GM12878 (cell line): ENCODE measurements at regions not wholly inside any gene's neighbourhood (a gene's known extent, or its start where the extent isn't known, plus 50 kb on each side); places are given as distances from the start of the nearest gene placed in this dataset.

ENCODE experiments used
- ATAC-seq: fragments of 200-7000 bp; cut with Tn5 transposase; 3 replicates; pipeline ENCODE4 v1.9.1; 2020; ENCODE audit warnings: mild to moderate bottlenecking, moderate library complexity
- BruUV-seq: library from RNA; stranded (reverse); fragments of 400-500 nt; replicated peaks from 2 replicates; lab custom pipeline; 2021; lab: Mats Ljungman, UMichigan
- CTCF ChIA-PET: fragments of 300-600 bp; sonication (Branson Sonifier 250); formaldehyde crosslinking; extraction: SDS; loops from one replicate; lab custom pipeline; 2021; ENCODE audit warnings: inconsistent platforms; lab: Yijun Ruan, JAX
- POLR2A ChIA-PET: fragments of 350-600 bp; formaldehyde crosslinking; extraction: SDS; loops from one replicate; lab custom pipeline; 2021; ENCODE audit warnings: inconsistent platforms; lab: Charles Lee
- RAD21 ChIA-PET: fragments of 300-600 bp; sonication (Branson Sonifier 250); formaldehyde crosslinking; loops from one replicate; lab custom pipeline; 2023; ENCODE audit warnings: antibody characterized with exemption; ENCODE audit not compliant: unreplicated experiment; lab: Charles Lee
- SMC1A ChIA-PET: fragments of 300-600 bp; sonication (Branson Sonifier 250); formaldehyde crosslinking; loops from one replicate; lab custom pipeline; 2023; ENCODE audit not compliant: unreplicated experiment, uncharacterized antibody; lab: Charles Lee
- DNase-seq: peaks from one replicate; pipeline ENCODE4 v3.0.0-alpha.2; 2011; ENCODE audit warnings: low read depth, low spot score
- FAIRE-seq: peaks from 3 replicates; lab custom pipeline; 2011; peaks lifted over from hg19 to GRCh38; lab: Jason Lieb, UNC
- H2AFZ ChIP-seq: 2 replicates; pipeline ENCODE4 v1.6.0; 2011; ENCODE audit warnings: low read depth, low read length, control low read depth; ENCODE audit not compliant: control insufficient read depth
- H3K27ac ChIP-seq: 2 replicates; pipeline ENCODE4 v1.5.1; 2011; ENCODE audit warnings: control low read depth; ENCODE audit not compliant: control insufficient read depth, insufficient read depth
- H3K27me3 ChIP-seq, 2 experiments: replicated peaks in 1 of 2; 2 replicates each; pipeline versions ENCODE4 v1.6.0 to v1.6.1; 2011; ENCODE audit warnings: low read length in 1 of 2; ENCODE audit not compliant: control insufficient read depth in 2 of 2, insufficient read depth in 2 of 2
- H3K36me3 ChIP-seq, 2 experiments: 2 replicates each; pipeline ENCODE4 v1.5.1; 2011; ENCODE audit warnings: low read length in 1 of 2; ENCODE audit not compliant: control insufficient read depth in 2 of 2, insufficient read depth in 2 of 2
- H3K4me1 ChIP-seq: 2 replicates; pipeline ENCODE4 v1.6.1; 2011; ENCODE audit warnings: mild to moderate bottlenecking, low read length, moderate library complexity, mixed read lengths; ENCODE audit not compliant: control insufficient read depth, insufficient read depth
- H3K4me2 ChIP-seq: 2 replicates; pipeline ENCODE4 v1.6.0; 2011; ENCODE audit warnings: control low read depth; ENCODE audit not compliant: control insufficient read depth, insufficient read depth
- H3K4me3 ChIP-seq: fragments of 200-600 bp; sonication (generic); 2 replicates; pipeline ENCODE4 v1.5.1; 2016
- H3K79me2 ChIP-seq: 2 replicates; pipeline ENCODE4 v1.6.0; 2011; ENCODE audit warnings: low read length; ENCODE audit not compliant: control insufficient read depth, insufficient read depth
- H3K9ac ChIP-seq: 2 replicates; pipeline ENCODE4 v1.8.0; 2011; ENCODE audit warnings: low read length, control low read depth, mixed read lengths; ENCODE audit not compliant: control insufficient read depth, insufficient read depth
- H3K9me3 ChIP-seq: replicated peaks from 3 replicates; pipeline ENCODE4 v1.5.1; 2011; ENCODE audit warnings: mild to moderate bottlenecking, low read length; ENCODE audit not compliant: control insufficient read depth, insufficient read depth
- H4K20me1 ChIP-seq: 2 replicates; pipeline ENCODE4 v1.6.0; 2011; ENCODE audit not compliant: control insufficient read depth, insufficient read depth
- BRCA1 ChIP-seq: IDR thresholded peaks from 2 replicates; pipeline ENCODE4 v1.6.1; 2011; ENCODE audit warnings: low read depth, low read length, improper control_type of control experiment
- CBFB ChIP-seq: IDR thresholded peaks from 2 replicates; pipeline ENCODE4 v1.6.1; 2016; ENCODE audit warnings: antibody characterized with exemption, low read depth
- ETV6 ChIP-seq, 2 experiments: fragments of 450-650 bp in 1 of 2; IDR thresholded peaks in 1 of 2; conservative IDR thresholded peaks in 1 of 2; 2 replicates each; pipeline ENCODE4 v1.6.1; 2014; ENCODE audit warnings: antibody characterized with exemption in 1 of 2, borderline replicate concordance in 1 of 2, low read depth in 1 of 2, mild to moderate bottlenecking in 1 of 2, moderate library complexity in 1 of 2
- GABPA ChIP-seq: IDR thresholded peaks from 2 replicates; pipeline ENCODE4 v1.6.1; 2014; ENCODE audit warnings: antibody characterized with exemption, low read depth, mild to moderate bottlenecking, inconsistent platforms
- GATAD2B ChIP-seq: fragments of 450-650 bp; conservative IDR thresholded peaks from 2 replicates; pipeline ENCODE4 v1.6.1; 2017; ENCODE audit warnings: low read depth, mild to moderate bottlenecking, moderate library complexity
- IRF4 ChIP-seq: IDR thresholded peaks from 2 replicates; pipeline ENCODE4 v1.6.1; 2011; ENCODE audit warnings: low read depth, low read length
- JUND ChIP-seq: IDR thresholded peaks from 2 replicates; pipeline ENCODE4 v1.6.1; 2012; ENCODE audit warnings: low read depth, mild to moderate bottlenecking, low read length, improper control_type of control experiment, moderate library complexity
- KDM1A ChIP-seq: fragments of 200-600 bp; sonication (generic); IDR thresholded peaks from 2 replicates; pipeline ENCODE4 v1.6.1; 2016; ENCODE audit warnings: borderline replicate concordance
- MEF2B ChIP-seq: fragments of 450-650 bp; IDR thresholded peaks from 2 replicates; pipeline ENCODE4 v1.6.1; 2018; ENCODE audit warnings: mild to moderate bottlenecking, moderate library complexity; ENCODE audit not compliant: partially characterized antibody, poor library complexity, severe bottlenecking
- MXI1 ChIP-seq: fragments of 150-350 bp; IDR thresholded peaks from 2 replicates; pipeline ENCODE4 v1.6.1; 2011; ENCODE audit warnings: low read depth, mild to moderate bottlenecking, inconsistent platforms, low read length, improper control_type of control experiment
- NRF1 ChIP-seq: conservative IDR thresholded peaks from 2 replicates; pipeline ENCODE4 v1.6.1; 2011; ENCODE audit warnings: mild to moderate bottlenecking, low read depth, low read length, improper control_type of control experiment
- PAX8 ChIP-seq: fragments of 450-650 bp; IDR thresholded peaks from 2 replicates; pipeline ENCODE4 v1.6.1; 2017; ENCODE audit warnings: mild to moderate bottlenecking, moderate library complexity
- POU2F2 ChIP-seq: IDR thresholded peaks from 3 replicates; pipeline ENCODE4 v1.6.1; 2011; ENCODE audit warnings: low read depth, mild to moderate bottlenecking, low read length, borderline replicate concordance
- SMC3 ChIP-seq: IDR thresholded peaks from 2 replicates; pipeline ENCODE4 v1.6.1; 2011; ENCODE audit warnings: low read length, improper control_type of control experiment, borderline replicate concordance
- WGBS: methylation state at CpG from one replicate; pipeline ENCODE4 v1.1.6; 2016; ENCODE audit warnings: low lambda C conversion rate; ENCODE audit not compliant: insufficient replicate concordance, insufficient coverage; ENCODE audit errors: missing lambda C conversion rate; 5-methylcytosine and 5-hydroxymethylcytosine counted together
- in situ Hi-C: fragments of 300-500 bp; cut with MboI; formaldehyde crosslinking; loops from 9 replicates; pipeline ENCODE4 v1.14.3; 2018; ENCODE audit warnings: mixed read lengths
- intact Hi-C: fragments of 100-400 bp; cut with micrococcal nuclease; formaldehyde crosslinking; loops from one replicate; pipeline ENCODE4 v1.14.2; 2022; ENCODE audit not compliant: unreplicated experiment
- TF ChIP-seq, protein P1 (sequence below): IDR thresholded peaks from 2 replicates; pipeline ENCODE4 v1.6.1; 2012; ENCODE audit warnings: low read depth, low read length, improper control_type of control experiment
- TF ChIP-seq, protein P2 (sequence below): IDR thresholded peaks from 2 replicates; pipeline ENCODE4 v1.6.1; 2011; ENCODE audit warnings: borderline replicate concordance, low read depth, mild to moderate bottlenecking, moderate library complexity, low read length; ENCODE audit not compliant: insufficient read depth, poor library complexity, severe bottlenecking
- TF ChIP-seq, protein P3 (sequence below): fragments of 450-650 bp; IDR thresholded peaks from 2 replicates; pipeline ENCODE4 v1.6.1; 2017; ENCODE audit warnings: mild to moderate bottlenecking, low read depth, inconsistent platforms; ENCODE audit not compliant: poor library complexity, severe bottlenecking
- TF ChIP-seq, protein P4 (sequence below): fragments of 150-350 bp; IDR thresholded peaks from 2 replicates; pipeline ENCODE4 v1.6.1; 2016; ENCODE audit warnings: low read depth, low read length

DNA sequence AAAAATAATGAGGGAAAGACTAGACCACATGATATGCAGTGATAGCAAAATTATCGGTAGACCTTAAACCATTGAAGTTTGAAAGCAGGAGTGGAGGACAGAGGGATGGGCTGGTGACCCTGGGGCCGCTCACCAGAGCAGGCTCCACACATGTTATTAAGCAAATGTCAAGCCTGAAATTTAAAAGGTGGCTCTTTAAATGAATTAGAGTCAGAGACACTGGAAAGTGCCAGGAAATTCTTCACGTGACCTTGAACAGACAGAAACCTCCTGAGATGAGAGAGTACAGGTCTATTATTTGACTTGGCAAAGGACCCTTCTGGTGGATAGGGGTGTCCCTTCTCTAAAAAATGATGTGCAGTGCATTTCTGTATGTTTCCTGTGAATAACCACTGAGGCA lies 111.0 kb upstream of the CPEB4 start:
- ATAC-seq: no peak
- WGBS: 99% methylated on average over 3 of the region's 3 CpGs
- intact Hi-C loops (no loop called here), in situ Hi-C loops (no loop called here)
- SMC1A ChIA-PET: interaction anchor here (1.4 kb wide), 1 partner anchor 9 kb away, joined by 6 read pairs; no protein-coding TSS in a partner anchor
- BruUV-seq: no TSS peak
- no peaks in the 10 kb centered on the region for H3K27me3 ChIP-seq
- H4K20me1 ChIP-seq: no peaks in the 10 kb centered on the region
- H3K27ac ChIP-seq: no peak overlapping the region
- H3K4me2 ChIP-seq: no peak overlapping the region
- CTCF ChIA-PET: interaction anchor here (1.4 kb wide), 1 partner anchor 11 kb away, joined by 5 read pairs; no protein-coding TSS in a partner anchor
- DNase-seq: no peak
- no peaks in the 10 kb centered on the region for H3K9me3 ChIP-seq
- no peak overlapping the region for H2AFZ ChIP-seq
- no peaks in the 10 kb centered on the region for H3K79me2 ChIP-seq
- H3K4me3 ChIP-seq: no peak overlapping the region
- no peak overlapping the region for H3K9ac ChIP-seq
- POLR2A ChIA-PET: no interaction called here
- peaks cover 11% of the 10 kb centered on the region for H3K4me1 ChIP-seq
- RAD21 ChIA-PET: no interaction called here
- H3K36me3 ChIP-seq: no peaks in the 10 kb centered on the region
- no peak for FAIRE-seq
- TF ChIP-seq, protein P1, sequence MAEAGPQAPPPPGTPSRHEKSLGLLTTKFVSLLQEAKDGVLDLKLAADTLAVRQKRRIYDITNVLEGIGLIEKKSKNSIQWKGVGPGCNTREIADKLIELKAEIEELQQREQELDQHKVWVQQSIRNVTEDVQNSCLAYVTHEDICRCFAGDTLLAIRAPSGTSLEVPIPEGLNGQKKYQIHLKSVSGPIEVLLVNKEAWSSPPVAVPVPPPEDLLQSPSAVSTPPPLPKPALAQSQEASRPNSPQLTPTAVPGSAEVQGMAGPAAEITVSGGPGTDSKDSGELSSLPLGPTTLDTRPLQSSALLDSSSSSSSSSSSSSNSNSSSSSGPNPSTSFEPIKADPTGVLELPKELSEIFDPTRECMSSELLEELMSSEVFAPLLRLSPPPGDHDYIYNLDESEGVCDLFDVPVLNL: no peak
- no peak for TF ChIP-seq IRF4
- TF ChIP-seq GATAD2B: no peak
- TF ChIP-seq ETV6 (conservative IDR thresholded peaks at IDR 0.05 in 1 of 2, IDR thresholded peaks at IDR 0.05 in 1 of 2; ENCODE audit: borderline replicate concordance in 1 of 2, low read depth in 1 of 2): no peak
- TF ChIP-seq POU2F2: no peak
- TF ChIP-seq, protein P2, sequence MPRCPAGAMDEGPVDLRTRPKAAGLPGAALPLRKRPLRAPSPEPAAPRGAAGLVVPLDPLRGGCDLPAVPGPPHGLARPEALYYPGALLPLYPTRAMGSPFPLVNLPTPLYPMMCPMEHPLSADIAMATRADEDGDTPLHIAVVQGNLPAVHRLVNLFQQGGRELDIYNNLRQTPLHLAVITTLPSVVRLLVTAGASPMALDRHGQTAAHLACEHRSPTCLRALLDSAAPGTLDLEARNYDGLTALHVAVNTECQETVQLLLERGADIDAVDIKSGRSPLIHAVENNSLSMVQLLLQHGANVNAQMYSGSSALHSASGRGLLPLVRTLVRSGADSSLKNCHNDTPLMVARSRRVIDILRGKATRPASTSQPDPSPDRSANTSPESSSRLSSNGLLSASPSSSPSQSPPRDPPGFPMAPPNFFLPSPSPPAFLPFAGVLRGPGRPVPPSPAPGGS: no peak
- no peak for TF ChIP-seq BRCA1
- TF ChIP-seq SMC3: no peak
- TF ChIP-seq, protein P3, sequence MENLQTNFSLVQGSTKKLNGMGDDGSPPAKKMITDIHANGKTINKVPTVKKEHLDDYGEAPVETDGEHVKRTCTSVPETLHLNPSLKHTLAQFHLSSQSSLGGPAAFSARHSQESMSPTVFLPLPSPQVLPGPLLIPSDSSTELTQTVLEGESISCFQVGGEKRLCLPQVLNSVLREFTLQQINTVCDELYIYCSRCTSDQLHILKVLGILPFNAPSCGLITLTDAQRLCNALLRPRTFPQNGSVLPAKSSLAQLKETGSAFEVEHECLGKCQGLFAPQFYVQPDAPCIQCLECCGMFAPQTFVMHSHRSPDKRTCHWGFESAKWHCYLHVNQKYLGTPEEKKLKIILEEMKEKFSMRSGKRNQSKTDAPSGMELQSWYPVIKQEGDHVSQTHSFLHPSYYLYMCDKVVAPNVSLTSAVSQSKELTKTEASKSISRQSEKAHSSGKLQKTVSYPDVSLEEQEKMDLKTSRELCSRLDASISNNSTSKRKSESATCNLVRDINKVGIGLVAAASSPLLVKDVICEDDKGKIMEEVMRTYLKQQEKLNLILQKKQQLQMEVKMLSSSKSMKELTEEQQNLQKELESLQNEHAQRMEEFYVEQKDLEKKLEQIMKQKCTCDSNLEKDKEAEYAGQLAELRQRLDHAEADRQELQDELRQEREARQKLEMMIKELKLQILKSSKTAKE: no peak
- no peak for TF ChIP-seq KDM1A
- TF ChIP-seq GABPA: no peak
- no peak for TF ChIP-seq MEF2B
- no peak for TF ChIP-seq MXI1
- TF ChIP-seq CBFB: no peak
- TF ChIP-seq PAX8: no peak
- no peak for TF ChIP-seq JUND
- TF ChIP-seq, protein P4, sequence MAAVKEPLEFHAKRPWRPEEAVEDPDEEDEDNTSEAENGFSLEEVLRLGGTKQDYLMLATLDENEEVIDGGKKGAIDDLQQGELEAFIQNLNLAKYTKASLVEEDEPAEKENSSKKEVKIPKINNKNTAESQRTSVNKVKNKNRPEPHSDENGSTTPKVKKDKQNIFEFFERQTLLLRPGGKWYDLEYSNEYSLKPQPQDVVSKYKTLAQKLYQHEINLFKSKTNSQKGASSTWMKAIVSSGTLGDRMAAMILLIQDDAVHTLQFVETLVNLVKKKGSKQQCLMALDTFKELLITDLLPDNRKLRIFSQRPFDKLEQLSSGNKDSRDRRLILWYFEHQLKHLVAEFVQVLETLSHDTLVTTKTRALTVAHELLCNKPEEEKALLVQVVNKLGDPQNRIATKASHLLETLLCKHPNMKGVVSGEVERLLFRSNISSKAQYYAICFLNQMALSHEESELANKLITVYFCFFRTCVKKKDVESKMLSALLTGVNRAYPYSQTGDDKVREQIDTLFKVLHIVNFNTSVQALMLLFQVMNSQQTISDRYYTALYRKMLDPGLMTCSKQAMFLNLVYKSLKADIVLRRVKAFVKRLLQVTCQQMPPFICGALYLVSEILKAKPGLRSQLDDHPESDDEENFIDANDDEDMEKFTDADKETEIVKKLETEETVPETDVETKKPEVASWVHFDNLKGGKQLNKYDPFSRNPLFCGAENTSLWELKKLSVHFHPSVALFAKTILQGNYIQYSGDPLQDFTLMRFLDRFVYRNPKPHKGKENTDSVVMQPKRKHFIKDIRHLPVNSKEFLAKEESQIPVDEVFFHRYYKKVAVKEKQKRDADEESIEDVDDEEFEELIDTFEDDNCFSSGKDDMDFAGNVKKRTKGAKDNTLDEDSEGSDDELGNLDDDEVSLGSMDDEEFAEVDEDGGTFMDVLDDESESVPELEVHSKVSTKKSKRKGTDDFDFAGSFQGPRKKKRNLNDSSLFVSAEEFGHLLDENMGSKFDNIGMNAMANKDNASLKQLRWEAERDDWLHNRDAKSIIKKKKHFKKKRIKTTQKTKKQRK: no peak
- no peak for TF ChIP-seq NRF1
